B cell (primary cell): ENCODE measurements at regions not wholly inside any gene's neighbourhood (a gene's known extent, or its start where the extent isn't known, plus 50 kb on each side); places are given as distances from the start of the nearest gene placed in this dataset.

ENCODE experiments used
- ATAC-seq: fragments of 200-7000 bp; cut with Tn5 transposase; one replicate; pipeline ENCODE4 v1.10.0; 2021; ENCODE audit warnings: low read depth, mild to moderate bottlenecking, moderate number of reproducible peaks, moderate library complexity
- CTCF ChIA-PET: fragments of 350-600 bp; sonication (Branson Sonifier 250); formaldehyde crosslinking; loops from one replicate; lab custom pipeline; 2021; ENCODE audit warnings: antibody characterized with exemption, inconsistent platforms; lab: Charles Lee
- POLR2A ChIA-PET: fragments of 350-600 bp; sonication (Branson Sonifier 250); formaldehyde crosslinking; loops from one replicate; lab custom pipeline; 2021; ENCODE audit warnings: antibody characterized with exemption; lab: Charles Lee
- DNase-seq: peaks from one replicate; pipeline ENCODE4 v3.0.0; 2013
- H2AFZ ChIP-seq: 2 replicates; pipeline ENCODE4 v1.6.1; 2012; ENCODE audit warnings: mild to moderate bottlenecking, low read depth, low read length; ENCODE audit not compliant: insufficient read depth, poor library complexity, severe bottlenecking
- H3K27ac ChIP-seq, 2 donors: 1 replicate in 1 of 2; 2 replicates in 1 of 2; pipeline ENCODE4 v1.5.1; 2012 to 2013; ENCODE audit warnings: low read length in 2 of 2, mild to moderate bottlenecking in 2 of 2, moderate library complexity in 1 of 2
- H3K27me3 ChIP-seq, 4 experiments: fragments of 200-600 bp in 1 of 4; sonication (generic) in 1 of 4; replicated peaks in 1 of 4; 1 replicate in 2 of 4; 2 replicates in 2 of 4; pipeline versions ENCODE4 v1.6.1 to v1.7.0; 2013 to 2016; ENCODE audit warnings: low read length in 3 of 4, mild to moderate bottlenecking in 2 of 4, mixed read lengths in 1 of 4, moderate library complexity in 1 of 4; ENCODE audit not compliant: insufficient read depth in 4 of 4, control insufficient read depth in 3 of 4; ENCODE audit errors: control extremely low read depth in 1 of 4
- H3K36me3 ChIP-seq, 2 experiments: replicated peaks in 1 of 2; 1 replicate in 1 of 2; 2 replicates in 1 of 2; pipeline versions ENCODE4 v1.6.1 to v1.7.1; 2013; ENCODE audit warnings: low read length in 1 of 2; ENCODE audit not compliant: insufficient read depth in 2 of 2, control insufficient read depth in 1 of 2; ENCODE audit errors: control extremely low read depth in 1 of 2, extremely low read depth in 1 of 2
- H3K4me1 ChIP-seq, 2 donors: fragments of 200-600 bp in 1 of 2; sonication (generic) in 1 of 2; 1 replicate in 1 of 2; 2 replicates in 1 of 2; pipeline versions ENCODE4 v1.5.1 to v1.6.1; 2013 to 2017; ENCODE audit warnings: low read length in 2 of 2; ENCODE audit not compliant: control insufficient read depth in 2 of 2, insufficient read depth in 2 of 2
- H3K4me2 ChIP-seq: replicated peaks from 2 replicates; pipeline ENCODE3; 2012; ENCODE audit warnings: mild to moderate bottlenecking, low read depth, low read length; ENCODE audit not compliant: poor library complexity, severe bottlenecking
- H3K4me3 ChIP-seq, 5 experiments: fragments of 200-600 bp in 1 of 5; sonication (generic) in 1 of 5; 1 replicate in 3 of 5; 2 replicates in 2 of 5; pipeline versions ENCODE4 v1.5.1 to v1.7.0; 2011 to 2016; ENCODE audit warnings: low read length in 4 of 5, mild to moderate bottlenecking in 4 of 5, low read depth in 2 of 5, control low read depth in 1 of 5, moderate library complexity in 1 of 5; ENCODE audit not compliant: insufficient read depth in 1 of 5; ENCODE audit errors: control extremely low read depth in 1 of 5, extremely low read depth in 1 of 5
- H3K79me2 ChIP-seq: fragments of 200-600 bp; sonication (generic); one replicate; pipeline ENCODE4 v1.6.0; 2016; ENCODE audit warnings: low read length; ENCODE audit not compliant: control insufficient read depth, insufficient read depth
- H3K9ac ChIP-seq: fragments of 200-600 bp; sonication (generic); 2 replicates; pipeline ENCODE4 v1.6.1; 2017; ENCODE audit warnings: mild to moderate bottlenecking, low read length, moderate library complexity
- H3K9me3 ChIP-seq, 3 donors: one replicate each; pipeline versions ENCODE4 v1.6.1 to v1.7.1; 2013; ENCODE audit warnings: low read length in 2 of 3; ENCODE audit not compliant: control insufficient read depth in 2 of 3, insufficient read depth in 1 of 3; ENCODE audit errors: control extremely low read depth in 1 of 3
- H4K20me1 ChIP-seq: 2 replicates; pipeline ENCODE4 v1.6.0; 2012; ENCODE audit warnings: mild to moderate bottlenecking, low read length; ENCODE audit not compliant: insufficient read depth, control insufficient read depth, poor library complexity, severe bottlenecking
- H3K27ac Mint-ChIP-seq: one replicate; pipeline ENCODE4 v1.8.0; 2021; ENCODE audit warnings: mixed read lengths
- H3K27me3 Mint-ChIP-seq: one replicate; pipeline ENCODE4 v1.8.0; 2021; ENCODE audit warnings: mixed read lengths
- H3K4me1 Mint-ChIP-seq: one replicate; pipeline ENCODE4 v1.8.0; 2021; ENCODE audit warnings: mixed read lengths
- H3K4me3 Mint-ChIP-seq: one replicate; pipeline ENCODE4 v1.8.0; 2021; ENCODE audit warnings: mixed read lengths
- H3K9me3 Mint-ChIP-seq: one replicate; pipeline ENCODE4 v1.8.0; 2022; ENCODE audit warnings: mixed read lengths; ENCODE audit not compliant: insufficient read depth
- CTCF ChIP-seq: fragments of 200-600 bp; IDR thresholded peaks from one replicate; pipeline ENCODE4 v1.8.0; 2022; ENCODE audit warnings: antibody characterized with exemption, mild to moderate bottlenecking
- EZH2 ChIP-seq: IDR thresholded peaks from 2 replicates; pipeline ENCODE4 v1.6.1; 2012; ENCODE audit warnings: borderline replicate concordance, low read depth, mild to moderate bottlenecking, moderate library complexity, low read length; ENCODE audit not compliant: insufficient read depth, poor library complexity, severe bottlenecking
- WGBS: methylation state at CpG from one replicate; pipeline ENCODE4 v1.1.5; 2013; ENCODE audit warnings: missing lambda C conversion rate; ENCODE audit not compliant: insufficient coverage; 5-methylcytosine and 5-hydroxymethylcytosine counted together
- intact Hi-C: fragments of 100-400 bp; cut with micrococcal nuclease; formaldehyde crosslinking; loops from one replicate; pipeline ENCODE4 v1.10.0; 2022

GRCh38 chr7:84363741-84364140 lies 169.2 kb upstream of the SEMA3A start:
- no peak for ATAC-seq

DNA sequence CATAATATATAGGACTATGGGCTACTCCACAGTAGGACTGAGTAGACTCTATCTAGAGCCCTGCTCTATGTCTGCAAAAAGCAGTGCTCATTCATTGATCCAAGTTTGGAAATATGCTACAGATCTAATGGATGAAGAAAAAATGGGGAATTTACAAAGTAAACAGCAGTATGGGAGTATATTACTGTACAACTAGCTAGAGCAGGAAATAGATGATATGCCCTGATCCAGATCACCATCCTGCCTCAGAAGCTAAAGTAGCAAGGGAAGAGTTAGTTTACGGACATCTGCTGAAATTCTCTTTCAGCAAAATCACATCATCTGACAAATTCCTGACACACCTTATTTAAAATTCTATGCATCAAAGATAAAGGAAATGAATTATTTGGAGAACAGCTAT lies 168.2 kb upstream of the SEMA3A start:
- whole genome bisulfite sequencing, result no CpG with 5 or more reads among the region's 1 CpG
- no peaks in the 10 kb centered on the region for H3K36me3 ChIP-seq
- no peak overlapping the region for H3K4me3 Mint-ChIP-seq
- no peaks in the 10 kb centered on the region for H3K9me3 ChIP-seq
- H3K9me3 Mint-ChIP-seq, result no peaks in the 10 kb centered on the region
- no peak overlapping the region for H3K27ac Mint-ChIP-seq
- H3K4me1 ChIP-seq, result no peaks in the 10 kb centered on the region
- TF ChIP-seq EZH2 (no peak), CTCF (no peak)
- no peaks in the 10 kb centered on the region for H3K27me3 ChIP-seq
- intact Hi-C loops, result no loop called here
- POLR2A ChIA-PET, result no interaction called here
- no peak overlapping the region for H3K4me3 ChIP-seq
- no peak overlapping the region for H3K27ac ChIP-seq
- no peaks in the 10 kb centered on the region for H4K20me1 ChIP-seq
- CTCF ChIA-PET, result no interaction called here
- H3K79me2 ChIP-seq, result no peaks in the 10 kb centered on the region
- H2AFZ ChIP-seq, result no peak overlapping the region
- H3K4me1 Mint-ChIP-seq, result no peaks in the 10 kb centered on the region
- H3K4me2 ChIP-seq, result no peak overlapping the region
- ATAC-seq, result no peak
- no peaks in the 10 kb centered on the region for H3K27me3 Mint-ChIP-seq
- no peak for DNase-seq
- H3K9ac ChIP-seq, result no peak overlapping the region

More at GRCh38 chr7:84363741-84364140, 169.2 kb upstream of the SEMA3A start:
- ChIA-PET CTCF (no interaction called here), POLR2A (no interaction called here)
- H3K4me1 Mint-ChIP-seq, result no peaks in the 10 kb centered on the region
- H3K27ac Mint-ChIP-seq, result no peak overlapping the region
- Histone ChIP-seq H2AFZ (no peak overlapping the region), H3K4me3 (no peak overlapping the region), H3K4me2 (no peak overlapping the region), H3K79me2 (no peaks in the 10 kb centered on the region), H3K36me3 (no peaks in the 10 kb centered on the region), H3K27me3 (no peaks in the 10 kb centered on the region), H3K9ac (no peak overlapping the region), H3K27ac (no peak overlapping the region), H3K9me3 (no peaks in the 10 kb centered on the region), H4K20me1 (no peaks in the 10 kb centered on the region), H3K4me1 (no peaks in the 10 kb centered on the region)
- TF ChIP-seq EZH2 (no peak), CTCF (no peak)
- intact Hi-C loops, result no loop called here
- no peak for DNase-seq
- H3K4me3 Mint-ChIP-seq, result no peak overlapping the region
- H3K9me3 Mint-ChIP-seq, result no peaks in the 10 kb centered on the region
- H3K27me3 Mint-ChIP-seq, result no peaks in the 10 kb centered on the region
